LNCAP (cell line): ENCODE measurements at regions not wholly inside any gene's neighbourhood (a gene's known extent, or its start where the extent isn't known, plus 50 kb on each side); places are given as distances from the start of the nearest gene placed in this dataset.

ENCODE experiments used
- CTCF ChIP-seq: fragments of 450-650 bp; IDR thresholded peaks from 2 replicates; pipeline ENCODE4 v1.5.1; 2017; ENCODE audit warnings: mild to moderate bottlenecking

GRCh38 chr3:182178488-182179200 is 466.9 kb downstream of the SOX2 start:
- TF ChIP-seq CTCF: no peak

- TF ChIP-seq CTCF: no peak
These were observed 467.9 kb downstream of the SOX2 start for GRCh38 chr3:182179631-182180030.

GRCh38 chr3:182180654-182181385 is 469.1 kb downstream of the SOX2 start:
- no peak for TF ChIP-seq CTCF

GRCh38 chr3:182182531-182182968 is 470.8 kb downstream of the SOX2 start:
- TF ChIP-seq CTCF: no peak

- TF ChIP-seq CTCF: no peak
These were observed 472.1 kb downstream of the SOX2 start for GRCh38 chr3:182183716-182184430.

GRCh38 chr3:182185313-182185712 is 473.6 kb downstream of the SOX2 start:
- TF ChIP-seq CTCF: no peak

GRCh38 chr3:182190056-182190455 is 478.3 kb downstream of the SOX2 start:
- TF ChIP-seq CTCF: no peak
